ENCODE measurements at regions not wholly inside any gene's neighbourhood (a gene's known extent, or its start where the extent isn't known, plus 50 kb on each side); places are given as distances from the start of the nearest gene placed in this dataset.

GRCh38 chr1:91076834-91077233 lies 55.0 kb upstream of the ZNF644 start:
- H3K27ac ChIP-seq = peak overlapping the region in 2 of 4 donors; percentile 2 to 38
- H3K9me3 ChIP-seq = no peaks in the 10 kb centered on the region
- H3K36me3 ChIP-seq = no peaks in the 10 kb centered on the region
- 86 to 93% methylated on average over 1 of the region's 1 CpG for WGBS, 2 donors (ENCODE audit: low coverage in 1 of 2)
- in situ Hi-C loops (cut with MboI; ENCODE audit: low pct_ligation_motif_present in 1 of 4, low pct_unique_long_range_greater_than_20kb in 1 of 4, low sequenced_read_pairs in 3 of 4) (no loop called here), intact Hi-C loops (cut with DNase I; ENCODE audit: low total_unique reads) (no loop called here)
- H3K4me3 ChIP-seq = no peak overlapping the region
- peaks cover 0 to 18% (median 4%) of the 10 kb centered on the region in 4 donors for H3K4me1 ChIP-seq
- TF ChIP-seq POLR2A (IDR thresholded peaks at IDR 0.05) (no peak), EP300 (IDR thresholded peaks at IDR 0.05; ENCODE audit: low read depth) (no peak), POLR2AphosphoS5 (IDR thresholded peaks at IDR 0.05) (no peak)
- TF ChIP-seq, protein P1, sequence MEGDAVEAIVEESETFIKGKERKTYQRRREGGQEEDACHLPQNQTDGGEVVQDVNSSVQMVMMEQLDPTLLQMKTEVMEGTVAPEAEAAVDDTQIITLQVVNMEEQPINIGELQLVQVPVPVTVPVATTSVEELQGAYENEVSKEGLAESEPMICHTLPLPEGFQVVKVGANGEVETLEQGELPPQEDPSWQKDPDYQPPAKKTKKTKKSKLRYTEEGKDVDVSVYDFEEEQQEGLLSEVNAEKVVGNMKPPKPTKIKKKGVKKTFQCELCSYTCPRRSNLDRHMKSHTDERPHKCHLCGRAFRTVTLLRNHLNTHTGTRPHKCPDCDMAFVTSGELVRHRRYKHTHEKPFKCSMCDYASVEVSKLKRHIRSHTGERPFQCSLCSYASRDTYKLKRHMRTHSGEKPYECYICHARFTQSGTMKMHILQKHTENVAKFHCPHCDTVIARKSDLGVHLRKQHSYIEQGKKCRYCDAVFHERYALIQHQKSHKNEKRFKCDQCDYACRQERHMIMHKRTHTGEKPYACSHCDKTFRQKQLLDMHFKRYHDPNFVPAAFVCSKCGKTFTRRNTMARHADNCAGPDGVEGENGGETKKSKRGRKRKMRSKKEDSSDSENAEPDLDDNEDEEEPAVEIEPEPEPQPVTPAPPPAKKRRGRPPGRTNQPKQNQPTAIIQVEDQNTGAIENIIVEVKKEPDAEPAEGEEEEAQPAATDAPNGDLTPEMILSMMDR (IDR thresholded peaks at IDR 0.05) = no peak
- no peak for DNase-seq
- H3K27me3 ChIP-seq = no peaks in the 10 kb centered on the region

DNA sequence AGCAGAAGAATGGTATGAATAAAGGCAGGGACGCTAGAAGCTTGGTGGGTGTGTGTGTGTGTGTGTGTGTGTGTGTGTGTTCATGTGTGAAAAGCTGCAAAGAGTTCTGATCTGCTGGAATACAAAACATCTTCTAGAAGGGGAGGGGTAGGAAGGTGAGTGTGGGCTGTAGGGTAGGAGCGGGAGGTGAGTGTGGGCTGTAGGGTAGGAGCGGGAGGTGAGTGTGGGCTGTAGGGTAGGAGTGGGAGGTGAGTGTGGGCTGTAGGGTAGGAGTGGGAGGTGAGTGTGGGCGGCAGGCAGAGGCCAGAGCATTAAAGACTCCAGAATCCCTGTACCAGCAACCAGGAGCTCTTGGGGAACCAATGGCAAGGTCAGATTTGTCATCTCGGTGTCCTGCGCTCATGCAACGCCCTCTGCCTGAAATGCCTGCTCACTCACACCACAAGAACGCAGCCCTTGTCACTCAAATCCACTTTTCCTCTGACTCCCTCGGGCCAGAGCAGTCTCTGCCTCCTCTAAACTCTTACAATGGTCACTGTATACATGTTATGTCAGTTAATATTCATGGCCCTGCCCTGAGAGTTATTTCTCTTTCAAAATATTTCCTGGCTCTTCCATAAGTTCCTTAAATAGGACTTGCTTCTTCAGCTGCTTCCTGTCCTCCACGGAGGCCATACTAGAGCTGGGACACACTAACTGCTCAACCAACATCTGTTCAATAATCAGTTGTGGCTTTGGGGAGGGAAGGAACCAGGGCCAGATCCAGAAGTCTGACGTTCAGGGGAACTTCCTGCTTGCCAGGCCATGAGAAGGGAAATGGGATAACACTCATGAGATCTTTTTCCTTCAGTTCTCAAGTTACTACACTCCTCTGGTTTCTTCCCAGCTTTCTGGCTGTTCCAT lies 53.6 kb upstream of the ZNF644 start:
- Histone ChIP-seq H3K36me3 (no peaks in the 10 kb centered on the region), H3K4me3 (no peak overlapping the region), H3K27ac (no peak overlapping the region), H3K4me1 (peaks cover 2 to 23% (median 8%) of the 10 kb centered on the region in 4 donors), H3K27me3 (no peaks in the 10 kb centered on the region), H3K9me3 (no peaks in the 10 kb centered on the region)
- 69 to 94% methylated on average over 4 to 11 of the region's 11 CpGs for WGBS, 2 donors (ENCODE audit: low coverage in 1 of 2)
- in situ Hi-C loops (cut with MboI; ENCODE audit: low pct_ligation_motif_present in 1 of 4, low pct_unique_long_range_greater_than_20kb in 1 of 4, low sequenced_read_pairs in 3 of 4) (no loop called here), intact Hi-C loops (cut with DNase I; ENCODE audit: low total_unique reads) (no loop called here)
- TF ChIP-seq POLR2AphosphoS5 (IDR thresholded peaks at IDR 0.05) (no peak), POLR2A (IDR thresholded peaks at IDR 0.05) (no peak)
- DNase-seq = no peak

DNA sequence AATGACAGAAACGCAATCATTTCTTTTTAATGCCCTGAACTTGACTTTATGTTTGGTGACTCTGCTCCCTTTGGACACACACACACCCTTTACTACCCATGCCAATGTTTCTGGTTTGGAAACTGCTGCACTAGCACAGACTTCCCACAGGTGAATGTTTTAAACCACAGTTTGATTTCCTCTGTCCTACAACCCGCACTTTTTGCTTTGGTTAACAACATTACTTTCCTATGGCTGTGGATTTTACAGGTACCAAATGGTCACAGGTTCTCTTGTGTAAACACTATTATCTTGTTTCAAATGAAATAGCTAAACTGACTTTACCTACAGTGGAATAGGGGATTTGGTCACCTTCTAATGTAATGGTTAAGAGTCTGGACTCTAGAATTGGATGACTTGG lies 51.5 kb upstream of the ZNF644 start:
- peaks cover 3 to 27% (median 8%) of the 10 kb centered on the region in 4 donors for H3K4me1 ChIP-seq
- no peaks in the 10 kb centered on the region for H3K27me3 ChIP-seq
- H3K4me3 ChIP-seq = no peak overlapping the region
- peak overlapping the region; percentile 8 to 57 (median 28) for H3K27ac ChIP-seq
- intact Hi-C loops (cut with DNase I; ENCODE audit: low total_unique reads) (no loop called here), in situ Hi-C loops (cut with MboI; ENCODE audit: low pct_ligation_motif_present in 1 of 4, low pct_unique_long_range_greater_than_20kb in 1 of 4, low sequenced_read_pairs in 3 of 4) (no loop called here)
- H3K36me3 ChIP-seq = no peaks in the 10 kb centered on the region
- no peak for DNase-seq
- TF ChIP-seq POLR2AphosphoS5 (IDR thresholded peaks at IDR 0.05) (no peak), POLR2A (IDR thresholded peaks at IDR 0.05) (no peak)
- TF ChIP-seq, protein P1 (IDR thresholded peaks at IDR 0.05) = no peak
- no peaks in the 10 kb centered on the region for H3K9me3 ChIP-seq
- 44 to 66% methylated on average over 2 of the region's 2 CpGs for WGBS, 2 donors (ENCODE audit: low coverage in 1 of 2)

- intact Hi-C loops (cut with DNase I; ENCODE audit: low total_unique reads) (no loop called here), in situ Hi-C loops (cut with MboI; ENCODE audit: low pct_ligation_motif_present in 1 of 4, low pct_unique_long_range_greater_than_20kb in 1 of 4, low sequenced_read_pairs in 3 of 4) (no loop called here)
- DNase-seq = no peak
- Histone ChIP-seq H3K4me1 (peaks cover 3 to 24% (median 7%) of the 10 kb centered on the region in 4 donors), H3K27me3 (no peaks in the 10 kb centered on the region), H3K36me3 (no peaks in the 10 kb centered on the region), H3K4me3 (no peak overlapping the region), H3K27ac (no peak overlapping the region), H3K9me3 (no peaks in the 10 kb centered on the region)
- TF ChIP-seq POLR2A (IDR thresholded peaks at IDR 0.05) = no peak
- no peak for TF ChIP-seq EP300 (IDR thresholded peaks at IDR 0.05; ENCODE audit: low read depth)
- no peak for TF ChIP-seq POLR2AphosphoS5 (IDR thresholded peaks at IDR 0.05)
- TF ChIP-seq, protein P1 (IDR thresholded peaks at IDR 0.05) = no peak
- 92 to 93% methylated on average over 4 to 5 of the region's 5 CpGs for WGBS, 2 donors (ENCODE audit: low coverage in 1 of 2)
Observed at GRCh38 chr1:91071838-91072237, 50.0 kb upstream of the ZNF644 start.
